Heart left ventricle (tissue), 13 donors: ENCODE measurements at regions not wholly inside any gene's neighbourhood (a gene's known extent, or its start where the extent isn't known, plus 50 kb on each side); places are given as distances from the start of the nearest gene placed in this dataset.
"Not testable (repeated sequence)": the region's sequence is repeated elsewhere in the genome, so short reads cannot be mapped to it uniquely, and the experiment has no call there.

Source experiments
- POLR2A ChIP-seq, 2 donors: fragments of 450-650 bp; IDR thresholded peaks; one replicate each; pipeline ENCODE4 v1.6.1; 2017; ENCODE audit warnings: antibody characterized with exemption in 2 of 2, mild to moderate bottlenecking in 2 of 2, moderate library complexity in 2 of 2
- TF ChIP-seq, protein P1 (sequence below), 12 donors: fragments of 200-600 bp; sonication (generic) in 4 of 12; IDR thresholded peaks; one replicate each; pipeline versions ENCODE4 v1.5.0 to v1.8.0; 2018 to 2022; ENCODE audit warnings: antibody characterized with exemption in 12 of 12, mild to moderate bottlenecking in 5 of 12
- donor health status: ischemic (EF 13 %, LVEDD 7.1; RV severe dilation, severe dysfunction).
- donor health status: DM: no; HTN: yes; CAD: no.
- donor health status: DM: no; HTN: no; CAD: no.
- donor health status: ischemic (EF 25% LVEDD 6.9; RV normal size, moderate dysfunction).
- donor health status: ischemic (EF 25% LVEDD 5.7; RV mildly dilated, moderate dysfunction).
- donor health status: ischemic (EF 35%, LVEDD 5.7; RV mildly dilated, moderate dysfunction).
- donor health status: nonischemic (EF 11% LVEDD 7.7; RV severe dilation, severe dysfunction).
- donor health status: DM: yes; HTN: yes; CAD: no.
- donor health status: PGD.
- donor health status: ischemic (EF 29% LVEDD 5.4; RV normal size, mild dysfunction).
- donor health status: nonischemic (EF 23%, LVEDD 6.1; RV moderate dilation, normal function).

DNA sequence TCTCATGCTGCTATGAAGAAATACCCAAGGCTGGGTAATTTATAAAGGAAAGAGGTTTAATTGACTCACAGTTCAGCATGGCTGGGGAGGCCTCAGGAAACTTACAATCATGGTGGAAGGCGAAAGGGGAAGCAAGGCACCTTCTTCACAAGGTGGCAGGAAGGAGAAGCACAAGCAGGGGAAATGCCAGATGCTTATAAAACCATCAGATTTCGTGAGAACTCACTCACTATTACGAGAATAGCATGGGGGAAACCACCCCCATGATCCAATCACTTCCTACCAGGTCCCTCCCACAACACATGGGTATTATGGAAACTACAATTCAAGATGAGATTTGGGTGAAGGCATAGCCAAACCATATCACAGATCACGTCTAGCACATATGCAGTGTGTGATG lies 61.8 kb upstream of the MARCKS start:
- TF ChIP-seq, protein P1, sequence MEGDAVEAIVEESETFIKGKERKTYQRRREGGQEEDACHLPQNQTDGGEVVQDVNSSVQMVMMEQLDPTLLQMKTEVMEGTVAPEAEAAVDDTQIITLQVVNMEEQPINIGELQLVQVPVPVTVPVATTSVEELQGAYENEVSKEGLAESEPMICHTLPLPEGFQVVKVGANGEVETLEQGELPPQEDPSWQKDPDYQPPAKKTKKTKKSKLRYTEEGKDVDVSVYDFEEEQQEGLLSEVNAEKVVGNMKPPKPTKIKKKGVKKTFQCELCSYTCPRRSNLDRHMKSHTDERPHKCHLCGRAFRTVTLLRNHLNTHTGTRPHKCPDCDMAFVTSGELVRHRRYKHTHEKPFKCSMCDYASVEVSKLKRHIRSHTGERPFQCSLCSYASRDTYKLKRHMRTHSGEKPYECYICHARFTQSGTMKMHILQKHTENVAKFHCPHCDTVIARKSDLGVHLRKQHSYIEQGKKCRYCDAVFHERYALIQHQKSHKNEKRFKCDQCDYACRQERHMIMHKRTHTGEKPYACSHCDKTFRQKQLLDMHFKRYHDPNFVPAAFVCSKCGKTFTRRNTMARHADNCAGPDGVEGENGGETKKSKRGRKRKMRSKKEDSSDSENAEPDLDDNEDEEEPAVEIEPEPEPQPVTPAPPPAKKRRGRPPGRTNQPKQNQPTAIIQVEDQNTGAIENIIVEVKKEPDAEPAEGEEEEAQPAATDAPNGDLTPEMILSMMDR (IDR thresholded peaks at IDR 0.05): not testable (repeated sequence)
- not testable (repeated sequence) for TF ChIP-seq POLR2A (IDR thresholded peaks at IDR 0.05)
